ENCODE measurements at regions not wholly inside any gene's neighbourhood (a gene's known extent, or its start where the extent isn't known, plus 50 kb on each side); places are given as distances from the start of the nearest gene placed in this dataset.
"Not testable (repeated sequence)": the region's sequence is repeated elsewhere in the genome, so short reads cannot be mapped to it uniquely, and the experiment has no call there.

- H3K4me3 ChIP-seq, result no peak overlapping the region
- WGBS, 3 donors, result 22 to 27% (median 27%) methylated on average over 5 of the region's 5 CpGs
These were observed 177.6 kb upstream of the GLRA2 start for GRCh38 chrX:14351611-14352303.

DNA sequence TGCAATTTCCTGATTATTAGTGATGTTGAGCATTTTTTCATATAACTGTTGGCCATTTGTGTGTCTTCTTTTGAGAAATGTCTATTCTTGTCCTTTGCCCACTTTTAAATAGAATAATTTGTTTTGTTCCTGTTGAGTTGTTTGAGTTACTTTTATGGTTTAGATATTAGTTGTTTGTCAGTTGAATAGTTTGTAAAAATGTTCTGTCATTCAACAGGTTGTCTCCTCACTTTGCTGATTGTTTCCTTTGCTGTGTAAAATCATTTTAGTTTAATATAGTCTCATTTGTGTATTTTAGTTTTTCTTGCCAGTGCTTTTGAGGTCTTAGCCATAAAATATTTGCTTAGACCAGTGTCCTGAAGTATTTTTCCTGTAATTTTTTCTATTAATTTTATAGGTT lies 181.8 kb upstream of the GLRA2 start:
- H3K4me3 ChIP-seq, result no peak overlapping the region
- TF ChIP-seq, protein P1, sequence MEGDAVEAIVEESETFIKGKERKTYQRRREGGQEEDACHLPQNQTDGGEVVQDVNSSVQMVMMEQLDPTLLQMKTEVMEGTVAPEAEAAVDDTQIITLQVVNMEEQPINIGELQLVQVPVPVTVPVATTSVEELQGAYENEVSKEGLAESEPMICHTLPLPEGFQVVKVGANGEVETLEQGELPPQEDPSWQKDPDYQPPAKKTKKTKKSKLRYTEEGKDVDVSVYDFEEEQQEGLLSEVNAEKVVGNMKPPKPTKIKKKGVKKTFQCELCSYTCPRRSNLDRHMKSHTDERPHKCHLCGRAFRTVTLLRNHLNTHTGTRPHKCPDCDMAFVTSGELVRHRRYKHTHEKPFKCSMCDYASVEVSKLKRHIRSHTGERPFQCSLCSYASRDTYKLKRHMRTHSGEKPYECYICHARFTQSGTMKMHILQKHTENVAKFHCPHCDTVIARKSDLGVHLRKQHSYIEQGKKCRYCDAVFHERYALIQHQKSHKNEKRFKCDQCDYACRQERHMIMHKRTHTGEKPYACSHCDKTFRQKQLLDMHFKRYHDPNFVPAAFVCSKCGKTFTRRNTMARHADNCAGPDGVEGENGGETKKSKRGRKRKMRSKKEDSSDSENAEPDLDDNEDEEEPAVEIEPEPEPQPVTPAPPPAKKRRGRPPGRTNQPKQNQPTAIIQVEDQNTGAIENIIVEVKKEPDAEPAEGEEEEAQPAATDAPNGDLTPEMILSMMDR (IDR thresholded peaks at IDR 0.05), result no peak
- H3K9me3 ChIP-seq, result peaks cover 14% of the 10 kb centered on the region
- H3K27ac ChIP-seq, result no peak overlapping the region
- intact Hi-C loops (cut with DNase I), result no loop called here
- no peaks in the 10 kb centered on the region for H3K36me3 ChIP-seq (ENCODE audit: insufficient read depth in 1 of 2, low read depth in 1 of 2)
- no peak for DNase-seq
- no peak for ATAC-seq
- no peaks in the 10 kb centered on the region for H3K27me3 ChIP-seq (ENCODE audit: insufficient read depth in 3 of 3, low read length in 2 of 3)
- H3K4me1 ChIP-seq, result no peaks in the 10 kb centered on the region

More at GRCh38 chrX:14351611-14352303, 177.6 kb upstream of the GLRA2 start:
- Histone ChIP-seq H3K4me1 (no peaks in the 10 kb centered on the region), H3K9me3 (peaks cover 19% of the 10 kb centered on the region), H3K27ac (no peak overlapping the region), H3K36me3 (ENCODE audit: insufficient read depth in 1 of 2, low read depth in 1 of 2) (no peaks in the 10 kb centered on the region), H3K27me3 (ENCODE audit: insufficient read depth in 3 of 3, low read length in 2 of 3) (no peaks in the 10 kb centered on the region)
- DNase-seq, result no peak
- no peak for ATAC-seq
- intact Hi-C loops (cut with DNase I), result no loop called here
- TF ChIP-seq, protein P1 (IDR thresholded peaks at IDR 0.05), result no peak

GRCh38 chrX:14344172-14344940 lies 185.0 kb upstream of the GLRA2 start:
- no peak for ATAC-seq
- TF ChIP-seq, protein P1 (IDR thresholded peaks at IDR 0.05), result no peak
- WGBS, 3 donors, result 29 to 62% (median 41%) methylated on average over 3 of the region's 3 CpGs
- intact Hi-C loops (cut with DNase I), result no loop called here
- no peak overlapping the region for H3K27ac ChIP-seq
- peaks cover 6% of the 10 kb centered on the region for H3K9me3 ChIP-seq
- no peak overlapping the region for H3K4me3 ChIP-seq
- no peak for DNase-seq
- no peaks in the 10 kb centered on the region for H3K4me1 ChIP-seq
- no peaks in the 10 kb centered on the region for H3K27me3 ChIP-seq (ENCODE audit: insufficient read depth in 3 of 3, low read length in 2 of 3)
- H3K36me3 ChIP-seq (ENCODE audit: insufficient read depth in 1 of 2, low read depth in 1 of 2), result no peaks in the 10 kb centered on the region

DNA sequence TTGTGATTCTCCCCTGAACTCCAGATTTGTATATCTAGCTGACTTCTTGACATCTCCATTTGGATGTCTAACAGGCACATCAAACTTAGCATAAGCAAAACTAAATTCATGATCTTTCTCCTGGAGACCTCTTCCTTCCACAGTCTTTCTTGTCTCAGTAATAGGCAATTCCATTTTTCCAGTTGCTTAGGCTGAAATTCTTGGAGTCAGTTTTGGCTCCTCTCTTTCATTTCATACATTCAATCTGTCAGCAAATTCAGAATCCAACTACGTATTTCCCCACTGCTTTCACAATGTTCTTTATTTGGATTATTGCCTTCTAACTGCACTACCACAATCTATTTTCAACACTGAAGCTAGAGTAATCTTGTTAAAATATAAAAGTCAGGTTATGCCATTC lies 219.9 kb upstream of the GLRA2 start:
- Histone ChIP-seq H3K27ac (no peak overlapping the region), H3K27me3 (ENCODE audit: insufficient read depth in 3 of 3, low read length in 2 of 3) (peaks cover 0 to 4% (median 0%) of the 10 kb centered on the region in 3 donors), H3K36me3 (ENCODE audit: insufficient read depth in 1 of 2, low read depth in 1 of 2) (no peaks in the 10 kb centered on the region), H3K9me3 (peaks cover 4% of the 10 kb centered on the region), H3K4me1 (no peaks in the 10 kb centered on the region), H3K4me3 (no peak overlapping the region)
- ATAC-seq, result no peak
- intact Hi-C loops (cut with DNase I), result no loop called here
- no peak for DNase-seq
- TF ChIP-seq, protein P1 (IDR thresholded peaks at IDR 0.05), result no peak
- WGBS, 3 donors, result 61 to 80% (median 66%) methylated on average over 1 of the region's 1 CpG

- DNase-seq; H3K4me1 ChIP-seq; H3K9me3 ChIP-seq; intact Hi-C loops (cut with DNase I); H3K36me3 ChIP-seq (ENCODE audit: insufficient read depth in 1 of 2, low read depth in 1 of 2); H3K4me3 ChIP-seq; H3K27ac ChIP-seq; ATAC-seq; H3K27me3 ChIP-seq (ENCODE audit: insufficient read depth in 3 of 3, low read length in 2 of 3): not testable (repeated sequence)
- WGBS, 3 donors, result 63 to 73% (median 67%) methylated on average over 3 of the region's 3 CpGs
These were observed 220.4 kb upstream of the GLRA2 start for GRCh38 chrX:14308976-14309375.
